ENCODE measurements at regions not wholly inside any gene's neighbourhood (a gene's known extent, or its start where the extent isn't known, plus 50 kb on each side); places are given as distances from the start of the nearest gene placed in this dataset.

GRCh38 chr1:30125821-30126170 is 597.6 kb downstream of the MATN1 start:
- no peak for DNase-seq (ENCODE audit: low read depth)
- no peak overlapping the region for H3K4me3 ChIP-seq (ENCODE audit: low read length)
- no peak for TF ChIP-seq CTCF (IDR thresholded peaks at IDR 0.05; ENCODE audit: insufficient read depth, low read depth, low read length, missing control alignments)

GRCh38 chr1:30125021-30125820 is 598.2 kb downstream of the MATN1 start:
- no peak overlapping the region for H3K4me3 ChIP-seq (ENCODE audit: low read length)
- no peak for DNase-seq (ENCODE audit: low read depth)
- no peak for TF ChIP-seq CTCF (IDR thresholded peaks at IDR 0.05; ENCODE audit: insufficient read depth, low read depth, low read length, missing control alignments)

DNA sequence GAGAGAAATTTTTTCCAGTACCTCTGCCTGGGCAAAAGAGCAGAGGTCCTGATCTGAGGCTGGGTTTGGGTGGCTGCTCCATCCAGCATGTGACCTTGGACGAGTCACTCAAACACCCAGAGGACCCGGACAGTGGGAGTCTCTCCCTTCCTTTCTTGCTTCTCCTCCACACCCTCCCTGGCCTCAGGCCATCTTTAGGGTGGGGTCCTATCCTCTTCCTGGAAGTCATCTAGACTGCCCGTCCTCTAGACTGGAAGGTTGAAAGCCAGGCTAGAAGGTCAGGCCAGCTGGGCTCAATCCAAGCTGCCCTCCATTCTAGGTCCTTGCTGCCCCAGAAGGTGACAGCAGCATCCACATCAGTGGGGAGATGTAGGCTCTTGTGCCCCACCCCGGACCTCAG is 599.5 kb downstream of the MATN1 start:
- H3K4me3 ChIP-seq (ENCODE audit: low read length), result no peak overlapping the region
- no peak for DNase-seq (ENCODE audit: low read depth)
- TF ChIP-seq CTCF (IDR thresholded peaks at IDR 0.05; ENCODE audit: insufficient read depth, low read depth, low read length, missing control alignments), result no peak

GRCh38 chr1:30123036-30123435 is 600.3 kb downstream of the MATN1 start:
- H3K4me3 ChIP-seq (ENCODE audit: low read length), result no peak overlapping the region
- no peak for TF ChIP-seq CTCF (IDR thresholded peaks at IDR 0.05; ENCODE audit: insufficient read depth, low read depth, low read length, missing control alignments)
- no peak for DNase-seq (ENCODE audit: low read depth)

- no peak overlapping the region for H3K4me3 ChIP-seq (ENCODE audit: low read length)
- DNase-seq (ENCODE audit: low read depth), result no peak
- TF ChIP-seq CTCF (IDR thresholded peaks at IDR 0.05; ENCODE audit: insufficient read depth, low read depth, low read length, missing control alignments), result no peak
Measured at GRCh38 chr1:30120245-30121000, 603.0 kb downstream of the MATN1 start.

GRCh38 chr1:30117685-30118084 is 605.7 kb downstream of the MATN1 start:
- no peak for TF ChIP-seq CTCF (IDR thresholded peaks at IDR 0.05; ENCODE audit: insufficient read depth, low read depth, low read length, missing control alignments)

More at GRCh38 chr1:30117685-30118084, 605.7 kb downstream of the MATN1 start:
- H3K4me3 ChIP-seq (ENCODE audit: low read length), result no peak overlapping the region
- DNase-seq (ENCODE audit: low read depth), result no peak

All from epithelial cell of esophagus (primary cell).